Lower leg skin (tissue), 4 donors: ENCODE measurements at regions not wholly inside any gene's neighbourhood (a gene's known extent, or its start where the extent isn't known, plus 50 kb on each side); places are given as distances from the start of the nearest gene placed in this dataset.

ENCODE experiments used
- DNase-seq, 2 donors: peaks; one replicate each; pipeline ENCODE4 v3.0.0-alpha.2; 2019; ENCODE audit warnings: low spot score in 2 of 2
- H3K4me3 ChIP-seq: fragments of 200-600 bp; sonication (generic); 2 replicates; pipeline ENCODE4 v1.5.1; 2017; ENCODE audit warnings: mild to moderate bottlenecking, low read depth; ENCODE audit not compliant: poor library complexity, severe bottlenecking
- CTCF ChIP-seq, 3 donors: fragments of 450-650 bp; IDR thresholded peaks; one replicate each; pipeline ENCODE4 v1.5.1; 2016; ENCODE audit warnings: antibody characterized with exemption in 3 of 3, mild to moderate bottlenecking in 3 of 3, moderate library complexity in 2 of 3
- POLR2A ChIP-seq, 2 donors: fragments of 450-650 bp; IDR thresholded peaks; one replicate each; pipeline ENCODE4 v1.6.1; 2016 to 2017; ENCODE audit warnings: antibody characterized with exemption in 2 of 2, mild to moderate bottlenecking in 1 of 2, moderate library complexity in 1 of 2
- WGBS, 2 donors: methylation state at CpG; one replicate each; pipeline ENCODE4 v1.1.5; 2018; 5-methylcytosine and 5-hydroxymethylcytosine counted together
- intact Hi-C: fragments of 100-400 bp; cut with DNase I; formaldehyde crosslinking; loops from one replicate; pipeline ENCODE4 v1.15.0; 2023; ENCODE audit warnings: low total_unique reads

GRCh38 chr6:67886036-67886707 is 748.9 kb upstream of the ADGRB3 start:
- intact Hi-C loops, result no loop called here
- no peak overlapping the region for H3K4me3 ChIP-seq
- TF ChIP-seq POLR2A (IDR thresholded peaks at IDR 0.05), result no peak
- WGBS, 2 donors, result 76 to 91% methylated on average over 5 of the region's 5 CpGs
- DNase-seq, result no peak

- intact Hi-C loops, result no loop called here
- no peak for TF ChIP-seq CTCF (IDR thresholded peaks at IDR 0.05)
- no peak for TF ChIP-seq POLR2A (IDR thresholded peaks at IDR 0.05)
- WGBS, 2 donors, result 89 to 93% methylated on average over 14 of the region's 14 CpGs
- H3K4me3 ChIP-seq, result no peak overlapping the region
- DNase-seq, result no peak
These were observed 749.7 kb upstream of the ADGRB3 start for GRCh38 chr6:67885081-67886033.

- intact Hi-C loops, result no loop called here
- TF ChIP-seq CTCF (IDR thresholded peaks at IDR 0.05), result no peak
- no peak for TF ChIP-seq POLR2A (IDR thresholded peaks at IDR 0.05)
- no peak overlapping the region for H3K4me3 ChIP-seq
- WGBS, 2 donors, result 81 to 85% methylated on average over 8 of the region's 8 CpGs
- DNase-seq, result no peak
These were observed 750.6 kb upstream of the ADGRB3 start for GRCh38 chr6:67884442-67884841.

- 89 to 90% methylated on average over 11 of the region's 11 CpGs for WGBS, 2 donors
- no peak for TF ChIP-seq CTCF (IDR thresholded peaks at IDR 0.05)
- TF ChIP-seq POLR2A (IDR thresholded peaks at IDR 0.05), result no peak
- intact Hi-C loops, result no loop called here
These were observed 751.3 kb upstream of the ADGRB3 start for GRCh38 chr6:67883500-67884366.

GRCh38 chr6:67882436-67883311 is 752.4 kb upstream of the ADGRB3 start:
- TF ChIP-seq POLR2A (IDR thresholded peaks at IDR 0.05), result no peak
- no peak for TF ChIP-seq CTCF (IDR thresholded peaks at IDR 0.05)
- intact Hi-C loops, result no loop called here
- DNase-seq, result no peak
- 76 to 85% methylated on average over 5 of the region's 5 CpGs for WGBS, 2 donors
- no peak overlapping the region for H3K4me3 ChIP-seq

More at GRCh38 chr6:67883500-67884366, 751.3 kb upstream of the ADGRB3 start:
- no peak overlapping the region for H3K4me3 ChIP-seq
- no peak for DNase-seq
